ENCODE measurements at regions not wholly inside any gene's neighbourhood (a gene's known extent, or its start where the extent isn't known, plus 50 kb on each side); places are given as distances from the start of the nearest gene placed in this dataset.

- no peak for TF ChIP-seq CTCF (IDR thresholded peaks at IDR 0.05)
- no peak for TF ChIP-seq POLR2A (IDR thresholded peaks at IDR 0.05)
- TF ChIP-seq POLR2AphosphoS5 (IDR thresholded peaks at IDR 0.05) = no peak
These were observed 77.3 kb downstream of the PALM2AKAP2 start for GRCh38 chr9:109857336-109857735.

GRCh38 chr9:109859447-109859846 lies 79.4 kb downstream of the PALM2AKAP2 start:
- DNase-seq (ENCODE audit: low spot score) = no peak
- H3K4me1 ChIP-seq (replicated peaks) = no peaks in the 10 kb centered on the region
- H3K9me3 ChIP-seq = no peaks in the 10 kb centered on the region
- TF ChIP-seq POLR2AphosphoS5 (IDR thresholded peaks at IDR 0.05) (no peak), CTCF (IDR thresholded peaks at IDR 0.05) (no peak), POLR2A (IDR thresholded peaks at IDR 0.05) (no peak)
- H3K27ac ChIP-seq = no peak overlapping the region
- no peak overlapping the region for H3K4me3 ChIP-seq
- 96% methylated on average over 2 of the region's 2 CpGs for WGBS
- H3K27me3 ChIP-seq (replicated peaks; ENCODE audit: insufficient read depth) = no peaks in the 10 kb centered on the region
- intact Hi-C loops (cut with DNase I) = no loop called here
- H3K36me3 ChIP-seq = no peaks in the 10 kb centered on the region

More at GRCh38 chr9:109857336-109857735, 77.3 kb downstream of the PALM2AKAP2 start:
- no peak for DNase-seq (ENCODE audit: low spot score)
- Histone ChIP-seq H3K36me3 (no peaks in the 10 kb centered on the region), H3K27me3 (replicated peaks; ENCODE audit: insufficient read depth) (no peaks in the 10 kb centered on the region), H3K4me1 (replicated peaks) (no peaks in the 10 kb centered on the region), H3K4me3 (no peak overlapping the region), H3K9me3 (no peaks in the 10 kb centered on the region), H3K27ac (no peak overlapping the region)
- 80% methylated on average over 1 of the region's 1 CpG for WGBS
- intact Hi-C loops (cut with DNase I) = no loop called here

- Histone ChIP-seq H3K4me1 (replicated peaks) (no peaks in the 10 kb centered on the region), H3K9me3 (no peaks in the 10 kb centered on the region), H3K27ac (no peak overlapping the region), H3K27me3 (replicated peaks; ENCODE audit: insufficient read depth) (no peaks in the 10 kb centered on the region), H3K36me3 (no peaks in the 10 kb centered on the region), H3K4me3 (no peak overlapping the region)
- DNase-seq (ENCODE audit: low spot score) = no peak
- TF ChIP-seq POLR2AphosphoS5 (IDR thresholded peaks at IDR 0.05) (no peak), POLR2A (IDR thresholded peaks at IDR 0.05) (no peak), CTCF (IDR thresholded peaks at IDR 0.05) (no peak)
- intact Hi-C loops (cut with DNase I) = no loop called here
- 58% methylated on average over 2 of the region's 2 CpGs for WGBS
These were observed 80.5 kb downstream of the PALM2AKAP2 start for GRCh38 chr9:109860521-109860920.

- 76% methylated on average over 4 of the region's 4 CpGs for WGBS
- Histone ChIP-seq H3K9me3 (no peaks in the 10 kb centered on the region), H3K27ac (no peak overlapping the region), H3K4me1 (replicated peaks) (no peaks in the 10 kb centered on the region), H3K36me3 (no peaks in the 10 kb centered on the region), H3K4me3 (no peak overlapping the region), H3K27me3 (replicated peaks; ENCODE audit: insufficient read depth) (no peaks in the 10 kb centered on the region)
- TF ChIP-seq CTCF (IDR thresholded peaks at IDR 0.05) (no peak), POLR2AphosphoS5 (IDR thresholded peaks at IDR 0.05) (no peak), POLR2A (IDR thresholded peaks at IDR 0.05) (no peak)
- no peak for DNase-seq (ENCODE audit: low spot score)
- intact Hi-C loops (cut with DNase I) = no loop called here
These were observed 81.5 kb downstream of the PALM2AKAP2 start for GRCh38 chr9:109861499-109861898.

GRCh38 chr9:109861918-109862317 lies 81.9 kb downstream of the PALM2AKAP2 start:
- H3K4me3 ChIP-seq = no peak overlapping the region
- DNase-seq (ENCODE audit: low spot score) = no peak
- intact Hi-C loops (cut with DNase I) = no loop called here
- no peaks in the 10 kb centered on the region for H3K27me3 ChIP-seq (replicated peaks; ENCODE audit: insufficient read depth)
- H3K27ac ChIP-seq = no peak overlapping the region
- no peaks in the 10 kb centered on the region for H3K4me1 ChIP-seq (replicated peaks)
- no peak for TF ChIP-seq POLR2A (IDR thresholded peaks at IDR 0.05)
- TF ChIP-seq POLR2AphosphoS5 (IDR thresholded peaks at IDR 0.05) = no peak
- no peak for TF ChIP-seq CTCF (IDR thresholded peaks at IDR 0.05)
- H3K36me3 ChIP-seq = no peaks in the 10 kb centered on the region
- no peaks in the 10 kb centered on the region for H3K9me3 ChIP-seq
